Uterus (tissue), 3 donors: ENCODE measurements at regions not wholly inside any gene's neighbourhood (a gene's known extent, or its start where the extent isn't known, plus 50 kb on each side); places are given as distances from the start of the nearest gene placed in this dataset.

Experiments
- DNase-seq, 2 donors: peaks; one replicate each; pipeline ENCODE4 v3.0.0-alpha.2; 2019 to 2020
- H3K27ac ChIP-seq, 2 donors: fragments of 200-600 bp; sonication (generic); 1 replicate in 1 of 2; 2 replicates in 1 of 2; pipeline ENCODE4 v1.5.1; 2016 to 2018
- H3K27me3 ChIP-seq, 2 donors: fragments of 200-600 bp; sonication (generic); one replicate each; pipeline ENCODE4 v1.5.1; 2018 to 2019; ENCODE audit warnings: control low read depth in 1 of 2
- H3K36me3 ChIP-seq, 2 donors: fragments of 200-600 bp; sonication (generic); one replicate each; pipeline ENCODE4 v1.5.1; 2019; ENCODE audit warnings: control low read depth in 1 of 2
- H3K4me1 ChIP-seq, 2 donors: fragments of 200-600 bp; sonication (generic); one replicate each; pipeline ENCODE4 v1.5.1; 2018 to 2019; ENCODE audit warnings: control low read depth in 1 of 2
- H3K4me3 ChIP-seq, 2 donors: fragments of 200-600 bp; sonication (generic); 1 replicate in 1 of 2; 2 replicates in 1 of 2; pipeline ENCODE4 v1.5.1; 2018 to 2019; ENCODE audit warnings: mild to moderate bottlenecking in 1 of 2
- H3K9me3 ChIP-seq, 2 donors: fragments of 200-600 bp; sonication (generic); one replicate each; pipeline ENCODE4 v1.5.1; 2019; ENCODE audit warnings: control low read depth in 1 of 2
- CTCF ChIP-seq, 4 experiments: fragments of 200-600 bp in 2 of 4; fragments of 450-650 bp in 2 of 4; sonication (generic) in 2 of 4; IDR thresholded peaks; one replicate each; pipeline ENCODE4 v1.5.1; 2016 to 2019; ENCODE audit warnings: antibody characterized with exemption in 4 of 4, mild to moderate bottlenecking in 2 of 4, moderate library complexity in 1 of 4
- POLR2A ChIP-seq, 2 donors: fragments of 450-650 bp; IDR thresholded peaks; one replicate each; pipeline ENCODE4 v1.6.1; 2016; ENCODE audit warnings: antibody characterized with exemption in 2 of 2, mild to moderate bottlenecking in 1 of 2, moderate library complexity in 1 of 2
- intact Hi-C: fragments of 100-400 bp; cut with DNase I; formaldehyde crosslinking; loops from one replicate; pipeline ENCODE4 v1.15.1; 2023; ENCODE audit warnings: low total_unique reads
- donor health status: DM: yes; HTN: yes; CAD: no.

DNA sequence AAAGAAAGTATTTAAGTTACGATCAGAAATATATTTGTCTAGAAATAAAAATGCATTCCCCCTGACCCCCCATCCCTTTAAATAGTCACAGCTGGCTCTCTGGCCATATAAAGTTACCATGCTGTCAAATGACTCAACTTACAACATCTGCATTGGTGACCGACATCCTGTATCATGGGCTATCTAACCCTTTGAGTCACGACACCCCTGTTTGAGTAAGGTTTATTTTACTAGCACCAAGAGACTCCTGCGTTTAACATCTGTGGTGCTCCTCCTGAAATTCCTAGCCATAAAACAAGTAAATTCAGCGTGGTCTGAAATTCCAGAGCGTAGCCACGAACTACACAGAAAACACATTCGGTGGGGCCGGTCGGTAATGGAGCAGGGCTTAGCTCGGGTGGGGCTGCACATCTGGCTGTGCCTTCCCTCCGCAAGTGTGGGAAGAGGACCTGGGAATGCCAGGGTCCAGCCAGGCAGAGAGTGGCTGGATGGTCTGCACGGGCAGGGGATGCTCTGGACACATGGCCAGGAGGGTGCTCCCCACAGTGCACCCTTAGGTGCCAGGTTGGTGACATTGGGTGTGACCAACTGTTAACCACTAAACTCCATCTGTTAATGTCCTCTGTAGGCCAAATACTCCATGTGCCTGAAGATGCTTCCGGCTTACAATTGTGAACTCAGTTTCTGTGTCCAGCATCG is 53.0 kb upstream of the CLDN14 start:
- TF ChIP-seq POLR2A (IDR thresholded peaks at IDR 0.05) (no peak), CTCF (IDR thresholded peaks at IDR 0.05) (no peak)
- DNase-seq: no peak
- no peaks in the 10 kb centered on the region for H3K9me3 ChIP-seq
- no peaks in the 10 kb centered on the region for H3K27me3 ChIP-seq
- no peaks in the 10 kb centered on the region for H3K36me3 ChIP-seq
- H3K4me1 ChIP-seq: no peaks in the 10 kb centered on the region
- H3K27ac ChIP-seq: no peak overlapping the region
- no peak overlapping the region for H3K4me3 ChIP-seq
- intact Hi-C loops: no loop called here

- Histone ChIP-seq H3K27ac (no peak overlapping the region), H3K4me3 (no peak overlapping the region), H3K4me1 (no peaks in the 10 kb centered on the region), H3K36me3 (no peaks in the 10 kb centered on the region), H3K9me3 (no peaks in the 10 kb centered on the region), H3K27me3 (no peaks in the 10 kb centered on the region)
- TF ChIP-seq CTCF (IDR thresholded peaks at IDR 0.05) (no peak), POLR2A (IDR thresholded peaks at IDR 0.05) (no peak)
- intact Hi-C loops: no loop called here
- DNase-seq: no peak
These were observed 53.5 kb upstream of the CLDN14 start for GRCh38 chr21:36533468-36533848.

DNA sequence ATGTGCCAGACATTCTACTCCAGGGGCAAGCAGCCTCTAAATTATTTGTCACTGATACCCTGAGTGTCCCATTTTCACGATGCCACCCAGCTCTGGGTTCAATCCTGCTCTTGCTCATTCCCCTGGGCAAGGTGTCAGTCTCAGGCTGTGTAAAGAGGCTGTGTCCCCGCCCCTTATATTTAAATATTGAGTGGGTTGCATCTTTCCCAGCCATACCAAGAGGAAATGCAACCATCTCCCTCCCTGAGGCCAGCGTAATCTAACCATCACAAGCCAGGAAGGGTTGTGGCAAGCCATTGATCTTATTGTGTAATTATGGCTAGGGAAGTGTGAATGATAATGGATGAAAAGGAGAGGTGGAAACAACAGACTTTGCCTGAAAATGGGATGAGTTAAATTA is 54.7 kb upstream of the CLDN14 start:
- no peak for TF ChIP-seq POLR2A (IDR thresholded peaks at IDR 0.05)
- no peak for TF ChIP-seq CTCF (IDR thresholded peaks at IDR 0.05)
- no peaks in the 10 kb centered on the region for H3K9me3 ChIP-seq
- H3K27me3 ChIP-seq: no peaks in the 10 kb centered on the region
- no peak for DNase-seq
- intact Hi-C loops: no loop called here
- no peaks in the 10 kb centered on the region for H3K36me3 ChIP-seq
- H3K4me3 ChIP-seq: no peak overlapping the region
- no peak overlapping the region for H3K27ac ChIP-seq
- H3K4me1 ChIP-seq: no peaks in the 10 kb centered on the region

DNA sequence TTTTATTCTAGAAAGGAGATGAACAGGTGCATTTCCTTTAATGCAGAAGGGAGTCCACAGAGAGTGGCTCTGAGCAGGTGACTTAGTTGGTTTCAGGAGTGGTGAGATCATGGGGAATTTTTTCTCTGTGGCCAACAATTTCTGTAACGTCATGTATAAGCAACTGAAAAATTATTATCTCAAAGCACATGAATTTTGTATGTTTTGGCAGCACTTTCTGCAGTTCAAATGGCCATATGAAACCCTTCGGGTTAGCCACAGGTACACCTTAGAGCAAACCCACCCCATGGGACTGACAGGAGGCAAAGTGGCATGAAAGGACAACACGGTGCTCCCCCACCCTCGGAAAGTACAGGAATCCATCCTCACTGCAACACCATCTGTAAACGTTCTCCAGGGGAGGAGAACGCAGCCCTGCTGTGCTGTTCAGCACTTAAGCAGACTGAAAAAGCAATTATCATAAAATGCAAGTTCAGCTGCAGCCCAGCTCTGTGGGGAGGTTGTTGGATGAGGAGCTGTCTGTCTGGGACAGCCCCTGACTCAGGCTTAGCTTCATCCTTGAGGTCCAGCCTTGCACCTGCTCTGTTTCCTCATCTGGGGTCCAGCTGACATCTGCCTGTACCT is 55.8 kb upstream of the CLDN14 start:
- Histone ChIP-seq H3K27ac (no peak overlapping the region), H3K4me1 (no peaks in the 10 kb centered on the region), H3K4me3 (no peak overlapping the region), H3K36me3 (no peaks in the 10 kb centered on the region), H3K27me3 (no peaks in the 10 kb centered on the region), H3K9me3 (no peaks in the 10 kb centered on the region)
- no peak for DNase-seq
- intact Hi-C loops: no loop called here
- no peak for TF ChIP-seq CTCF (IDR thresholded peaks at IDR 0.05)
- no peak for TF ChIP-seq POLR2A (IDR thresholded peaks at IDR 0.05)

GRCh38 chr21:36538761-36539160 is 58.8 kb upstream of the CLDN14 start:
- TF ChIP-seq POLR2A (IDR thresholded peaks at IDR 0.05): no peak
- TF ChIP-seq CTCF (IDR thresholded peaks at IDR 0.05): no peak
- intact Hi-C loops: no loop called here
- no peaks in the 10 kb centered on the region for H3K9me3 ChIP-seq
- no peaks in the 10 kb centered on the region for H3K36me3 ChIP-seq
- DNase-seq: no peak
- peaks cover 0 to 3% of the 10 kb centered on the region in 2 donors for H3K27me3 ChIP-seq
- H3K4me3 ChIP-seq: no peak overlapping the region
- H3K4me1 ChIP-seq: no peaks in the 10 kb centered on the region
- no peak overlapping the region for H3K27ac ChIP-seq
